ENCODE measurements at regions not wholly inside any gene's neighbourhood (a gene's known extent, or its start where the extent isn't known, plus 50 kb on each side); places are given as distances from the start of the nearest gene placed in this dataset.

GRCh38 chr2:21710031-21710430 is 586.3 kb downstream of the TDRD15 start:
- DNase-seq: no peak
- H3K36me3 ChIP-seq (ENCODE audit: control insufficient read depth, insufficient read depth, low read length): no peaks in the 10 kb centered on the region
- WGBS (ENCODE audit: insufficient coverage, low lambda C conversion rate): no CpG with 5 or more reads among the region's 4 CpGs
- H3K4me3 ChIP-seq (ENCODE audit: low read length): no peak overlapping the region
- H3K27me3 ChIP-seq (ENCODE audit: control insufficient read depth, insufficient read depth, low read length): no peaks in the 10 kb centered on the region
- no peaks in the 10 kb centered on the region for H3K4me1 ChIP-seq (ENCODE audit: control insufficient read depth, insufficient read depth, low read length)
- no peak overlapping the region for H3K27ac ChIP-seq (ENCODE audit: low read length)
- no peaks in the 10 kb centered on the region for H3K9me3 ChIP-seq (ENCODE audit: control insufficient read depth, low read depth, low read length)

GRCh38 chr2:21710496-21710895 is 586.7 kb downstream of the TDRD15 start:
- no CpG with 5 or more reads among the region's 3 CpGs for WGBS (ENCODE audit: insufficient coverage, low lambda C conversion rate)
- no peaks in the 10 kb centered on the region for H3K27me3 ChIP-seq (ENCODE audit: control insufficient read depth, insufficient read depth, low read length)

GRCh38 chr2:21715887-21716286 is 592.1 kb downstream of the TDRD15 start:
- H3K27ac ChIP-seq (ENCODE audit: low read length): no peak overlapping the region
- H3K9me3 ChIP-seq (ENCODE audit: control insufficient read depth, low read depth, low read length): no peaks in the 10 kb centered on the region
- H3K27me3 ChIP-seq (ENCODE audit: control insufficient read depth, insufficient read depth, low read length): no peaks in the 10 kb centered on the region
- no peak overlapping the region for H3K4me3 ChIP-seq (ENCODE audit: low read length)
- WGBS (ENCODE audit: insufficient coverage, low lambda C conversion rate): 86% methylated on average over 1 of the region's 4 CpGs
- no peaks in the 10 kb centered on the region for H3K36me3 ChIP-seq (ENCODE audit: control insufficient read depth, insufficient read depth, low read length)
- no peaks in the 10 kb centered on the region for H3K4me1 ChIP-seq (ENCODE audit: control insufficient read depth, insufficient read depth, low read length)
- no peak for DNase-seq

More at GRCh38 chr2:21710496-21710895, 586.7 kb downstream of the TDRD15 start:
- no peak for DNase-seq
- Histone ChIP-seq H3K4me1 (ENCODE audit: control insufficient read depth, insufficient read depth, low read length) (no peaks in the 10 kb centered on the region), H3K9me3 (ENCODE audit: control insufficient read depth, low read depth, low read length) (no peaks in the 10 kb centered on the region), H3K27ac (ENCODE audit: low read length) (no peak overlapping the region), H3K36me3 (ENCODE audit: control insufficient read depth, insufficient read depth, low read length) (no peaks in the 10 kb centered on the region), H3K4me3 (ENCODE audit: low read length) (no peak overlapping the region)

- DNase-seq: peak; percentile 1 to 2
- no peaks in the 10 kb centered on the region for H3K36me3 ChIP-seq (ENCODE audit: control insufficient read depth, insufficient read depth, low read length)
- H3K9me3 ChIP-seq (ENCODE audit: control insufficient read depth, low read depth, low read length): no peaks in the 10 kb centered on the region
- H3K27ac ChIP-seq (ENCODE audit: low read length): no peak overlapping the region
- H3K4me3 ChIP-seq (ENCODE audit: low read length): no peak overlapping the region
- no peaks in the 10 kb centered on the region for H3K4me1 ChIP-seq (ENCODE audit: control insufficient read depth, insufficient read depth, low read length)
- H3K27me3 ChIP-seq (ENCODE audit: control insufficient read depth, insufficient read depth, low read length): no peaks in the 10 kb centered on the region
- 43% methylated on average over 1 of the region's 4 CpGs for WGBS (ENCODE audit: insufficient coverage, low lambda C conversion rate)
These were observed 603.3 kb downstream of the TDRD15 start for GRCh38 chr2:21727101-21727500.

GRCh38 chr2:21728133-21728532 is 604.4 kb downstream of the TDRD15 start:
- Histone ChIP-seq H3K4me3 (ENCODE audit: low read length) (no peak overlapping the region), H3K9me3 (ENCODE audit: control insufficient read depth, low read depth, low read length) (no peaks in the 10 kb centered on the region), H3K27me3 (ENCODE audit: control insufficient read depth, insufficient read depth, low read length) (no peaks in the 10 kb centered on the region), H3K4me1 (ENCODE audit: control insufficient read depth, insufficient read depth, low read length) (no peaks in the 10 kb centered on the region), H3K36me3 (ENCODE audit: control insufficient read depth, insufficient read depth, low read length) (no peaks in the 10 kb centered on the region), H3K27ac (ENCODE audit: low read length) (no peak overlapping the region)
- no peak for DNase-seq
- 83% methylated on average over 1 of the region's 2 CpGs for WGBS (ENCODE audit: insufficient coverage, low lambda C conversion rate)

- H3K36me3 ChIP-seq (ENCODE audit: control insufficient read depth, insufficient read depth, low read length): no peaks in the 10 kb centered on the region
- DNase-seq: no peak
These were observed 606.4 kb downstream of the TDRD15 start for GRCh38 chr2:21730141-21730540.

GRCh38 chr2:21740484-21740883 is 616.7 kb downstream of the TDRD15 start:
- WGBS (ENCODE audit: insufficient coverage, low lambda C conversion rate): no CpG with 5 or more reads among the region's 2 CpGs
- no peak overlapping the region for H3K27ac ChIP-seq (ENCODE audit: low read length)
- H3K4me3 ChIP-seq (ENCODE audit: low read length): no peak overlapping the region
- DNase-seq: no peak
- H3K9me3 ChIP-seq (ENCODE audit: control insufficient read depth, low read depth, low read length): no peaks in the 10 kb centered on the region
- H3K4me1 ChIP-seq (ENCODE audit: control insufficient read depth, insufficient read depth, low read length): no peaks in the 10 kb centered on the region
- no peaks in the 10 kb centered on the region for H3K36me3 ChIP-seq (ENCODE audit: control insufficient read depth, insufficient read depth, low read length)
- H3K27me3 ChIP-seq (ENCODE audit: control insufficient read depth, insufficient read depth, low read length): no peaks in the 10 kb centered on the region

More at GRCh38 chr2:21730141-21730540, 606.4 kb downstream of the TDRD15 start:
- H3K4me1 ChIP-seq (ENCODE audit: control insufficient read depth, insufficient read depth, low read length): no peaks in the 10 kb centered on the region
- WGBS (ENCODE audit: insufficient coverage, low lambda C conversion rate): 40% methylated on average over 1 of the region's 3 CpGs
- no peaks in the 10 kb centered on the region for H3K27me3 ChIP-seq (ENCODE audit: control insufficient read depth, insufficient read depth, low read length)
- H3K4me3 ChIP-seq (ENCODE audit: low read length): no peak overlapping the region
- no peaks in the 10 kb centered on the region for H3K9me3 ChIP-seq (ENCODE audit: control insufficient read depth, low read depth, low read length)
- H3K27ac ChIP-seq (ENCODE audit: low read length): no peak overlapping the region

- Histone ChIP-seq H3K27ac (ENCODE audit: low read length) (no peak overlapping the region), H3K27me3 (ENCODE audit: control insufficient read depth, insufficient read depth, low read length) (no peaks in the 10 kb centered on the region), H3K36me3 (ENCODE audit: control insufficient read depth, insufficient read depth, low read length) (no peaks in the 10 kb centered on the region), H3K4me3 (ENCODE audit: low read length) (no peak overlapping the region), H3K4me1 (ENCODE audit: control insufficient read depth, insufficient read depth, low read length) (no peaks in the 10 kb centered on the region), H3K9me3 (ENCODE audit: control insufficient read depth, low read depth, low read length) (no peaks in the 10 kb centered on the region)
- DNase-seq: no peak
- 89% methylated on average over 1 of the region's 3 CpGs for WGBS (ENCODE audit: insufficient coverage, low lambda C conversion rate)
These were observed 622.7 kb downstream of the TDRD15 start for GRCh38 chr2:21746499-21746898.

- DNase-seq: no peak
- no peak overlapping the region for H3K27ac ChIP-seq (ENCODE audit: low read length)
- no peaks in the 10 kb centered on the region for H3K27me3 ChIP-seq (ENCODE audit: control insufficient read depth, insufficient read depth, low read length)
- 80% methylated on average over 1 of the region's 4 CpGs for WGBS (ENCODE audit: insufficient coverage, low lambda C conversion rate)
- H3K36me3 ChIP-seq (ENCODE audit: control insufficient read depth, insufficient read depth, low read length): no peaks in the 10 kb centered on the region
- H3K4me1 ChIP-seq (ENCODE audit: control insufficient read depth, insufficient read depth, low read length): no peaks in the 10 kb centered on the region
- H3K4me3 ChIP-seq (ENCODE audit: low read length): no peak overlapping the region
- no peaks in the 10 kb centered on the region for H3K9me3 ChIP-seq (ENCODE audit: control insufficient read depth, low read depth, low read length)
These were observed 624.7 kb downstream of the TDRD15 start for GRCh38 chr2:21748501-21748900.

- H3K4me3 ChIP-seq (ENCODE audit: low read length): no peak overlapping the region
- H3K36me3 ChIP-seq (ENCODE audit: control insufficient read depth, insufficient read depth, low read length): no peaks in the 10 kb centered on the region
- 100% methylated on average over 1 of the region's 5 CpGs for WGBS (ENCODE audit: insufficient coverage, low lambda C conversion rate)
- no peak overlapping the region for H3K27ac ChIP-seq (ENCODE audit: low read length)
- no peaks in the 10 kb centered on the region for H3K4me1 ChIP-seq (ENCODE audit: control insufficient read depth, insufficient read depth, low read length)
- DNase-seq: no peak
- no peaks in the 10 kb centered on the region for H3K9me3 ChIP-seq (ENCODE audit: control insufficient read depth, low read depth, low read length)
- no peaks in the 10 kb centered on the region for H3K27me3 ChIP-seq (ENCODE audit: control insufficient read depth, insufficient read depth, low read length)
These were observed 630.5 kb downstream of the TDRD15 start for GRCh38 chr2:21754164-21754788.

GRCh38 chr2:21757805-21758430 is 634.1 kb downstream of the TDRD15 start:
- Histone ChIP-seq H3K9me3 (ENCODE audit: control insufficient read depth, low read depth, low read length) (no peaks in the 10 kb centered on the region), H3K27ac (ENCODE audit: low read length) (no peak overlapping the region), H3K4me1 (ENCODE audit: control insufficient read depth, insufficient read depth, low read length) (no peaks in the 10 kb centered on the region), H3K36me3 (ENCODE audit: control insufficient read depth, insufficient read depth, low read length) (no peaks in the 10 kb centered on the region), H3K27me3 (ENCODE audit: control insufficient read depth, insufficient read depth, low read length) (no peaks in the 10 kb centered on the region), H3K4me3 (ENCODE audit: low read length) (no peak overlapping the region)
- DNase-seq: no peak
- 40% methylated on average over 1 of the region's 11 CpGs for WGBS (ENCODE audit: insufficient coverage, low lambda C conversion rate)
